ENCODE measurements at regions not wholly inside any gene's neighbourhood (a gene's known extent, or its start where the extent isn't known, plus 50 kb on each side); places are given as distances from the start of the nearest gene placed in this dataset.

GRCh38 chr13:50382951-50383350 is 367.7 kb downstream of the KCNRG start:
- TF ChIP-seq POLR2A (IDR thresholded peaks at IDR 0.05): no peak
- no peak for TF ChIP-seq CTCF (IDR thresholded peaks at IDR 0.05)
- TF ChIP-seq POLR2AphosphoS5 (IDR thresholded peaks at IDR 0.05): no peak
- TF ChIP-seq EP300 (IDR thresholded peaks at IDR 0.05): no peak
